BJ (cell line): ENCODE measurements at regions not wholly inside any gene's neighbourhood (a gene's known extent, or its start where the extent isn't known, plus 50 kb on each side); places are given as distances from the start of the nearest gene placed in this dataset.

Experiments used
- CTCF ChIA-PET: fragments of 350-600 bp; formaldehyde crosslinking; extraction: SDS; loops from one replicate; lab custom pipeline; 2021; ENCODE audit warnings: antibody characterized with exemption, inconsistent platforms; lab: Yijun Ruan, JAX
- POLR2A ChIA-PET: fragments of 300-600 bp; sonication (Branson Sonifier 250); formaldehyde crosslinking; extraction: SDS; loops from one replicate; lab custom pipeline; 2021; ENCODE audit warnings: antibody characterized with exemption; lab: Charles Lee
- DNase-seq: peaks from one replicate; pipeline ENCODE4 v3.0.0-alpha.2; 2011; ENCODE audit warnings: low read depth
- H3K27me3 ChIP-seq: 2 replicates; pipeline ENCODE4 v1.6.0; 2011; ENCODE audit warnings: low read length; ENCODE audit not compliant: control insufficient read depth, insufficient read depth
- H3K36me3 ChIP-seq: 2 replicates; pipeline ENCODE4 v1.5.1; 2011; ENCODE audit warnings: low read length; ENCODE audit not compliant: control insufficient read depth, insufficient read depth
- H3K4me3 ChIP-seq: 2 replicates; pipeline ENCODE4 v1.5.1; 2011; ENCODE audit warnings: low read depth, mild to moderate bottlenecking, control low read depth, low read length
- TF ChIP-seq, protein P1 (sequence below): IDR thresholded peaks from 2 replicates; pipeline ENCODE4 v1.5.1; 2011; ENCODE audit warnings: low read depth, mild to moderate bottlenecking, control low read depth, inconsistent platforms, low read length, moderate library complexity; ENCODE audit not compliant: insufficient read depth

DNA sequence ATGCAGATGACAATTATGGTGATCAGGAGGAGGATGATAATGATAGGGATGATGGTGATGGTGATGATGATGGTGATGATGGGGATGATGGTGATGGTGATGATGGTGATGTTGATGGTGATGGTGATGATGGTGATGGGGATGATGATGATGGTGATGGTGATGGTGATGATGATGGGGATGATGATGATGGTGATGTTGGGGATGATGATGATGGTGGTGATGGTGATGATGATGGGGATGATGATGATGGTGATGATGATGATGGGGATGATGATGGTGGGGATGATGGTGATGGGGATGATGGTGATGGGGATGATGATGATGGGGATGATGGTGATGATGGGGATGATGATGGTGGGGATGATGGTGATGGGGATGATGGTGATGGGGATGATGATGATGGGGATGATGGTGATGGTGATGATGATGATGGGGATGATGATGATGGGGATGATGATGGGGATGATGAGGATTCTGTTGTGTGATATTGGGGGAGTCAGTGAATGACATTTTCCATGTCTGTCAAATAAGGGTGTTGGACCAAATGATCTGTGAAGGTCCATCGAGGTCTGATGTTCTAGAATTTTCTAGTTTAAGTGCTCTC is 65.6 kb upstream of the RPL11 start:
- POLR2A ChIA-PET: no interaction called here
- H3K36me3 ChIP-seq: no peaks in the 10 kb centered on the region
- TF ChIP-seq, protein P1, sequence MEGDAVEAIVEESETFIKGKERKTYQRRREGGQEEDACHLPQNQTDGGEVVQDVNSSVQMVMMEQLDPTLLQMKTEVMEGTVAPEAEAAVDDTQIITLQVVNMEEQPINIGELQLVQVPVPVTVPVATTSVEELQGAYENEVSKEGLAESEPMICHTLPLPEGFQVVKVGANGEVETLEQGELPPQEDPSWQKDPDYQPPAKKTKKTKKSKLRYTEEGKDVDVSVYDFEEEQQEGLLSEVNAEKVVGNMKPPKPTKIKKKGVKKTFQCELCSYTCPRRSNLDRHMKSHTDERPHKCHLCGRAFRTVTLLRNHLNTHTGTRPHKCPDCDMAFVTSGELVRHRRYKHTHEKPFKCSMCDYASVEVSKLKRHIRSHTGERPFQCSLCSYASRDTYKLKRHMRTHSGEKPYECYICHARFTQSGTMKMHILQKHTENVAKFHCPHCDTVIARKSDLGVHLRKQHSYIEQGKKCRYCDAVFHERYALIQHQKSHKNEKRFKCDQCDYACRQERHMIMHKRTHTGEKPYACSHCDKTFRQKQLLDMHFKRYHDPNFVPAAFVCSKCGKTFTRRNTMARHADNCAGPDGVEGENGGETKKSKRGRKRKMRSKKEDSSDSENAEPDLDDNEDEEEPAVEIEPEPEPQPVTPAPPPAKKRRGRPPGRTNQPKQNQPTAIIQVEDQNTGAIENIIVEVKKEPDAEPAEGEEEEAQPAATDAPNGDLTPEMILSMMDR: no peak
- peaks cover 3% of the 10 kb centered on the region; the same call in 1 of the 2 replicates for H3K27me3 ChIP-seq
- H3K4me3 ChIP-seq: no peak overlapping the region
- no peak for DNase-seq
- CTCF ChIA-PET: interaction anchor here (0.6 to 0.9 kb wide), 2 partner anchors 9 to 164 kb away, joined by 3 to 6 read pairs; no protein-coding TSS in a partner anchor

- H3K36me3 ChIP-seq: no peaks in the 10 kb centered on the region
- H3K4me3 ChIP-seq: no peak overlapping the region
- TF ChIP-seq, protein P1: no peak
- POLR2A ChIA-PET: no interaction called here
- peaks cover 4% of the 10 kb centered on the region; the same call in 1 of the 2 replicates for H3K27me3 ChIP-seq
- CTCF ChIA-PET: interaction anchor here (0.6 to 0.9 kb wide), 2 partner anchors 9 to 163 kb away, joined by 3 to 6 read pairs; no protein-coding TSS in a partner anchor
- DNase-seq: no peak
These were observed 66.1 kb upstream of the RPL11 start for GRCh38 chr1:23625459-23625858.

DNA sequence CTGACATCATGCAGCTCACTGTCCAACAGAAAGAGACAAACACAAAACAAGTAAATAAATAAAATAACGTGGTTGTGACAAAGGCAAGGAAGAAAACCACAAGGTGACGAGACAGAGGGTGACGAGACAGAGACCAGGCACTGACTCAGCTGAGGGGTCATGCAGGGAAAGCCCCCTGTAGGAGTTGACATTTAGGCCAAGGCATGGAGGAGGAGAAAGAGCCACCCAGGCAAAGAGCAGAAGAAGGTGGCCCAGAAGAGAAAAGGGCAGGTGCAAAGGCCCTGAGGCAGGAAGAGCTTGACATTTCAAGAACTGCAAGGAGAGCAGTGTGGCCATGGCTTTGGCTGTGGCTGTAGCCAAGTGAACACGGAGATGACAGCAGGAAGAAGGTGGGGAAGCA is 65.1 kb upstream of the ID3 start:
- TF ChIP-seq, protein P1: no peak
- Histone ChIP-seq H3K27me3 (peaks cover 11% of the 10 kb centered on the region; the same call in 1 of the 2 replicates), H3K36me3 (no peaks in the 10 kb centered on the region), H3K4me3 (no peak overlapping the region)
- no peak for DNase-seq
- ChIA-PET CTCF (interaction anchor here (0.6 to 1.5 kb wide), 5 partner anchors 9 to 65 kb away, joined by 3 to 7 read pairs (median 4); partner anchors contain the start of gene ID3), POLR2A (no interaction called here)

DNA sequence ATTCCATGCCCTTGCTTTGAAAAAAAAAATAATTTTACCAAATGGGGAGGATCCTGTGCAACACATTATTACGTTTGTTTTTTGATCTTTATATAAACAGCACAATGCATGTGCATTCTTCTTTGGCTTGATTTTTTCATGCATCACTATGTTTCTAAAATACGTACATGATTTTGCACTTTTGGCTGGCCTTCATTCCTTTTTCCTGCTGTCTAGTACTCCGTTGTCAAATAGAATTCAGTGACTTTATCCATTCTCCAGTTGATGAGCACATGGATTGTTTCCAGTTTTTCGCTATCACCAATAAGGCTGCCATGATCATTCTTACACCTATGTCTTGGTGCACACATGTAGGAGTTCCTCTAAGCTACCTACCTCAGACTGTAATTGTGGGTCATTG is 63.0 kb upstream of the ID3 start:
- POLR2A ChIA-PET: no interaction called here
- no peak overlapping the region for H3K4me3 ChIP-seq
- H3K36me3 ChIP-seq: no peaks in the 10 kb centered on the region
- CTCF ChIA-PET: interaction anchor here (1.1 to 4.1 kb wide), 4 partner anchors 12 to 77 kb away, joined by 3 to 28 read pairs (median 6); no protein-coding TSS in a partner anchor
- DNase-seq: no peak
- H3K27me3 ChIP-seq: peaks cover 18% of the 10 kb centered on the region
- TF ChIP-seq, protein P1: no peak

DNA sequence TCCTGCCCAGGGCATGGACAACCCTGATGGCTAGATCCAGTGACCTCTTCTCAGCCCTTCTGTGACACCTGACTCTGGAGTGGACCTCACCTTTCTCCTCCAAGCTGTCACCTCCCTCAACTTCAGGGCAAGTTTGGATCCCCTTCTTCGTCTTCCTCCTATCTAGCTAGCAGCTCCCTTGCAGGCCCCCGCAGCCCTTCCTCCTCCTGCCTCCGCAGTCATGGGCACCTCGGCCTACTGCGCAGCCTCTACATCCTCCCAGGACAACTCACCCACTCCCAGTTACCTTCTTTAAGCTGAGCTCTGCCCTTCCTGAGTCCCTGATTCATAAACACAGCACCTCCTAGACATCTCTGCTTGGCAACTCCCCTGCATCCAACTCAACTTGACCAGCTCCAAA is 61.3 kb upstream of the ID3 start:
- CTCF ChIA-PET: interaction anchor here (0.6 to 4.1 kb wide), 6 partner anchors 14 to 75 kb away, joined by 3 to 28 read pairs (median 6); no protein-coding TSS in a partner anchor
- TF ChIP-seq, protein P1: no peak
- POLR2A ChIA-PET: interaction anchor here (0.5 kb wide), 1 partner anchor 11 kb away, joined by 4 read pairs; no protein-coding TSS in a partner anchor
- Histone ChIP-seq H3K27me3 (peaks cover 15% of the 10 kb centered on the region), H3K36me3 (no peaks in the 10 kb centered on the region), H3K4me3 (no peak overlapping the region)
- DNase-seq: no peak
